T-helper 1 cell treated with Interleukin-12 subunit alpha and Interleukin-12 subunit beta and Interleukin-4 antibody, amounts not matched to agents 30 ng/mL and 1 ng/mL, for 36 hours (primary cell): ENCODE measurements at regions not wholly inside any gene's neighbourhood (a gene's known extent, or its start where the extent isn't known, plus 50 kb on each side); places are given as distances from the start of the nearest gene placed in this dataset.
"Not testable (repeated sequence)": the region's sequence is repeated elsewhere in the genome, so short reads cannot be mapped to it uniquely, and the experiment has no call there.

Source experiments
- intact Hi-C: fragments of 100-400 bp; cut with micrococcal nuclease; formaldehyde crosslinking; loops from one replicate; pipeline ENCODE4 v1.15.1; 2024

DNA sequence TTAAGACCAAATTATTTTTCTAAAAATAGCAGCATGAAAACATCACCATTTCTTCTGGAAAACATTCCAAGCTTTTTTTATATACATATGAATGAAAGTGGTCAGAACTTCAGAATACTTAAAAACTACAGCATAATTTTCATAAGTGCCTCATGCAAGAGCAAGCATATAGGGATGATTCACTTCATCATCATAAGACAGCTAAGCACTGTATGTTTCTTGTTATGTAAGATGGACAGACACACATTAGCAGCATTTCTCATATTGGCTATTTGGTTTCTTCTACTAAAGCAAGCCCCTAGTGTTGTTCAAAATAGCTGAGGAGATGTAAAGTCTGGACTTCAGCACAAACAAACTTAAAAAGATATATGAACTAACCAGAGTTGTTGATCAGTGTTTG lies 213.1 kb upstream of the NOCT start:
- intact Hi-C loops = no loop called here

DNA sequence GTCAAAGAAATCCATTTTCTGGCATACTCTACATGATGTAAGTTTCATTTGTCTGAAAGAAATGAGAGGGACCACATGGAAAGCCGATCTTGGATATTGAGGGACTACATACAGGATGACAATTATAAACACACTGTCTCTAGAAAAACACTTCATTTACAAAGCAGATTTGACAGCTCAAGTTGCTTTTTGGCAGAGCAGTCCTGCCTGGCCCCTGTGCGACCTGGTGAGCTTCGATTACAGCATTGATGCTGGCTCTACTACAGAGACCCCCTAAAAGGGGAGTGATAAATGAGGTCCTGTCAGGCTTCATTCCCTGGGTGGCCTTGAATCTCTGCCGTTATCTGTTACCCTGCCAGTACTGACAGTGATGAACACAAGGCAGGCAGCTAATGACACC lies 215.2 kb upstream of the NOCT start:
- intact Hi-C loops = no loop called here

DNA sequence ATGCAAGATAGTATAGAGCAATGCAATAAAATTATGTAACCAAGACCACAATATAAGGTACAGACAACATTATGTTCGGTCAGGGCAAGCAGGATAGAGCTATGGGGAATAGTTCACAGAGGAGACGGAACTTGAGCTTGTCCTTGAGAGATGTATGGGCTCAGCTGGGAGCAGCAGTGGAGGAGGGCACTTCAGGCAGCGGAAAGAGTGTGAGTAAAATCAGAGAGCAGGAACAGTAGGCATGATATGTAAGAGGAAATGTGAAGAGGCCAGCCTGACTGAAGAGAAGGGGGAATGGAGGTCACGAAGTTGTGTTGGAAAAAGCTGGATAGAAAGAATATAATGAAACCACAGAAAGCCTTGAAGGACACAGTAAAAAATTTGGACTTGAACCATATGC lies 217.2 kb upstream of the NOCT start:
- intact Hi-C loops = no loop called here

DNA sequence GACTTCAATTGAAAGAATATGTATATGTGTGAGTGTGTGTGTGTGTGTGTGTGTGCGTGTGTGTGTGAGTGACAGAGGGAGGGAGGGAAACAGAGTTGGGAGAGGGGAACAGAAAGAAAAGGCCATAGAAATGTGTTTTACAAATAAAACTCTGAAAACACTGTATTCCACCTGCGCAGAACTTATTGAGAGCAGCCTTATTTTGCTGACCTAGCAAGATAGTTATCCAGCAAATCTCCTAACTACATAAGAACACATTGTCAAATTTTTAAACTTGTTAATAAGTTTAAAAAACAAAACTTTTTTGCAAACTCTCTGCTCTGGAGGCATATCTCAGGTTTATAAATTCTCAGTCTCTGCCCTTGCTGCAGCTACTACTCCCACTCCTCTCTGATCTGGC lies 217.9 kb upstream of the NOCT start:
- intact Hi-C loops = no loop called here

- intact Hi-C loops = no loop called here
Measured at GRCh38 chr4:138796761-138797160, 218.8 kb upstream of the NOCT start.

GRCh38 chr4:138790706-138791340 lies 224.8 kb upstream of the NOCT start:
- intact Hi-C loops = no loop called here

DNA sequence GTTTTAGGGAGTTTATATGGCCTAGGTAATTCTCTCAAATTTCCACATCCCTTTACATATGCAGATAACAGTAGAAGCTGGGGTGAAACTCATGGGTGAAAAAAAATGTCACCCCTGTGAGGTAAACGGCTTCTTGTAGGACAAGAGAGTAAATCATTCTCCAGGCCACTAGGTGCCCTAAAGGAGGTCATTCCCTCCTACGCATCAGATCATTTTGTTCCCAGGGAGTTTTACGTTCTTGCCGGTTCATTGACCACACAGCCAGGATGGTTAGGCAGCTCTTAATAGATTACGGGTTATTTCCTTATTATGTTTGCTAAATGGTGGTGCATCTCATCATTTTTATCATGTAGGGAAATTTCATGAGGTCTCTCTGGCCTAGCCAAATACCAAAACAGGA lies 225.8 kb upstream of the NOCT start:
- intact Hi-C loops = no loop called here

GRCh38 chr4:138788857-138789256 lies 226.7 kb upstream of the NOCT start:
- intact Hi-C loops = no loop called here

GRCh38 chr4:138788267-138788790 lies 227.3 kb upstream of the NOCT start:
- intact Hi-C loops = no loop called here

GRCh38 chr4:138779761-138780160 lies 235.8 kb upstream of the NOCT start:
- intact Hi-C loops = not testable (repeated sequence)

DNA sequence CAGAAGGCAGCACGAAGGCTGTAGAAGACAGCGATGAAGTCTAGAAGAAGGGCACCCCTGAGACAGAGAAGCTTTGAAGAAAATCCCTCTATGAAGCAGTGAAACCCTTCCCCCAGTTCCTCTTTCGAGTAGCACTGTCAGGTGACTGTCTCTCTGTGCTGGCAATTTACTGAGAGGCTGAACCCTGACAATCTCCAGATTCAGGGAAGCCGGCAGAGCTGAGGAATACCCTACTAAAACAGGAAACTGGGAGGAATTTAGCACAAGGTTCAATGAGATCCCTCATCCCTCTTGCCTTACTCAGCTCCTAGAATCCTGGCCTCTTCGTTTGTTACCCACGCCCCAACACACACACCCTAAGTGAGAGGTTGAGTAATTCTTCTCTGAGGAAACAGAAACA lies 239.7 kb upstream of the NOCT start:
- intact Hi-C loops = no loop called here

DNA sequence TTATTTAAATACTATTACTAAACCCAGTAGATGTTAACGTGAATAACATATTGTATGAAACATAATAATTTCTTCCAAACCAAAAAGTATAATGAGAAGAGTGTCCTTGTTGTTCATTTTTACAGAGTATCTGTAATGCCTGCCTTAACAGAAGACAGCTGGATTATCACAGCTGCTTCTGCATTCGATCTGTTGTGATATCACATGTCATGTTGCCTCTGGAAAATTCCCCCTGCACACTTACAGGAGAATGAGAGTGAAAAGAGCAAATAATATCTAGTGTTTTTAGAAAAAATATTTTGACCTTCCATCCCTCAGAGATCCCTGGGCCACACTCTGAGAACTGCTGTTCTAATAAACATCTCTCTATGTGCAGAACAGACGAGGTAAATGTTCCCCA lies 240.1 kb upstream of the NOCT start:
- intact Hi-C loops = no loop called here

- intact Hi-C loops = no loop called here
Measured at GRCh38 chr4:138774940-138775339, 240.6 kb upstream of the NOCT start.

- intact Hi-C loops = not testable (repeated sequence)
Measured at GRCh38 chr4:138774125-138774524, 241.5 kb upstream of the NOCT start.

- intact Hi-C loops = no loop called here
Measured at GRCh38 chr4:138773321-138773720, 242.3 kb upstream of the NOCT start.

GRCh38 chr4:138772366-138772765 lies 243.2 kb upstream of the NOCT start:
- intact Hi-C loops = no loop called here

DNA sequence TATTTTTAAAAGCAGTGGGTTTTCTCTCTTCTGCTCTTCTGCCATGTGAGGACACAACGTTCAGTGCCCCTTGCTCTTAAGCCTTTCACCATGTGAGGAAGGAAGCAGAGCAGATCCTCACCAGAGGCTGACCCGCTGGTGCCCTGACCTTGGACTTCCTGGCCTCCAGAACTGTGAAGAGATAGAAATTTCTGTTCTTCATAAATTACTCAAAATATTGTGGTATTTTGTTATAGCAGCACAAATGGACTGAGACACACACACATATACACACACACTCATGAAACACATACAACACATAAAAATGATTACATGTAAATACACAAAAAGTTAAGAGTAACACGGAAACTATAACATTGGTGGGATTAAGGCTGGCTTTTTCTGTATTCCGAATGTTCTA lies 244.8 kb upstream of the NOCT start:
- intact Hi-C loops = no loop called here

DNA sequence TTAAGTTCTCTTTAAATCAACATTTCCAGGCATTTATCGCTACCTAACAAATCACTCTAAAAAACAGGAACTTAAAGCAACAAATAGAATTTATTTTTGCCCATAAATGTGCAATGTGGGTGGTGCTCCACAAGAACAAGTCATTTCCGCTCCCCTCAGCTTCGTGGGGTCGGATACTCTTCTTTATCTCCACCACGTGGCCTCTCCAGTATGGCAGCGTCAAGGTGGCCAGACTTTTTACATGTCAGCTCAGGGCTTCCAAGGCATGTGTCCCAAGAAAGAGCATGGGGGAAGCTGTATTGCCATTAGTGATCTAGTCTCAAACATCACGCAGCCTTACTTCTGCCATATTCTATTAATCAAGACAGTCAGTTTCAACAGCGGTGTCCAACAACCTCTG lies 249.2 kb upstream of the NOCT start:
- intact Hi-C loops = no loop called here

- intact Hi-C loops = no loop called here
Measured at GRCh38 chr4:138765442-138765841, 250.1 kb upstream of the NOCT start.

GRCh38 chr4:138761638-138762220 lies 253.9 kb upstream of the NOCT start:
- intact Hi-C loops = no loop called here

DNA sequence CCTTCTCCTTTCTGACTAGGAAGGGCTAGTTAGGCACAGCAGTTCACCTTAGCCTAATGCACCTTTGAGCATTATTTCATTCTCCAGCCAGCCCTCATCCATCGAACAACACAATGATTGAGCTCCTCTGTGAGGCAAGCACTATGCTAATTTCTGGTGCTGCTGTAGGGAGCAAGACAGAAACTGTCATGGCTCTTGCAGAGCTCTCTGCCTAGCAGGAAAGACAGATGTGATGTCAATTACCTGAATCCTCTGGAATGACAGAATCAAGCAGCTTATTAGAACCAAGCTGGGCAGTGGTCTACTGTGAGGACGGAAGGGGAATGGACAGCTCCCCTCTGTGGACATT lies 256.1 kb upstream of the NOCT start:
- intact Hi-C loops = no loop called here

- intact Hi-C loops = no loop called here
Measured at GRCh38 chr4:138758876-138759553, 256.6 kb upstream of the NOCT start.

DNA sequence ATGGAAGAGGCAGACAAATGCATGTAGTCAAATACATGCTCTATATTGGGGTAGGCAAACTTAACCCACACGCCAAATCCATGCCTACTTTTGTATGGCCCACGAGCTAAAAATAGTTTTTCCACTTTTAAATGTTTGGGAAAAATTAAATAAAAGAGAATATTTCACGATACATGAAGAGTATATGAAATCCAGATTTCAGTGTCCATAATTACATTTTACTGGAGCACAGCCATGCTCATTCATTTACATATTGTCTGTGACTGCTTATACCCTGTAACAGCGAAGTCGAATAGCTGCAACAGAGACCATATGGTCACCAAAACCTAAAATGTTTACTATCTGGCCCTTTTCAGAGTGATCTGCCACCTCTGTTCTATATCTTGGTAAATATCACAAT lies 257.4 kb upstream of the NOCT start:
- intact Hi-C loops = no loop called here
